Aorta (tissue), 5 donors: ENCODE measurements at regions not wholly inside any gene's neighbourhood (a gene's known extent, or its start where the extent isn't known, plus 50 kb on each side); places are given as distances from the start of the nearest gene placed in this dataset.

Source experiments
- ATAC-seq: fragments of 200-7000 bp; cut with Tn5 transposase; one replicate; pipeline ENCODE4 v1.9.1; 2022; ENCODE audit warnings: moderate library complexity; ENCODE audit not compliant: low FRiP score
- DNase-seq, 2 donors: peaks; one replicate each; pipeline ENCODE4 v3.0.0-alpha.2; 2020
- H3K27ac ChIP-seq, 2 donors: one replicate each; pipeline ENCODE4 v1.5.1; 2013; ENCODE audit warnings: low read length in 2 of 2, mild to moderate bottlenecking in 2 of 2, moderate library complexity in 2 of 2, control low read depth in 1 of 2, inconsistent platforms in 1 of 2, low read depth in 1 of 2
- H3K27me3 ChIP-seq, 2 donors: one replicate each; pipeline ENCODE4 v1.6.1; 2013; ENCODE audit warnings: control low read depth in 1 of 2, low read length in 1 of 2, mild to moderate bottlenecking in 1 of 2, moderate library complexity in 1 of 2; ENCODE audit not compliant: insufficient read depth in 2 of 2, control insufficient read depth in 1 of 2
- H3K36me3 ChIP-seq, 2 donors: one replicate each; pipeline ENCODE4 v1.6.1; 2013; ENCODE audit warnings: control low read depth in 1 of 2, low read length in 1 of 2, mild to moderate bottlenecking in 1 of 2; ENCODE audit not compliant: insufficient read depth in 2 of 2, control insufficient read depth in 1 of 2
- H3K4me1 ChIP-seq, 2 donors: one replicate each; pipeline ENCODE4 v1.6.1; 2013; ENCODE audit warnings: low read length in 2 of 2, control low read depth in 1 of 2, mild to moderate bottlenecking in 1 of 2, moderate library complexity in 1 of 2; ENCODE audit not compliant: insufficient read depth in 2 of 2, control insufficient read depth in 1 of 2
- H3K4me3 ChIP-seq, 2 donors: one replicate each; pipeline ENCODE4 v1.5.1; 2013; ENCODE audit warnings: low read length in 2 of 2, control low read depth in 1 of 2, mild to moderate bottlenecking in 1 of 2
- H3K9me3 ChIP-seq: one replicate; pipeline ENCODE4 v1.6.1; 2013; ENCODE audit warnings: mild to moderate bottlenecking, low read length; ENCODE audit not compliant: control insufficient read depth
- WGBS, 2 donors: extraction: QIAGEN DNeasy Blood & Tissue Kit; methylation state at CpG; one replicate each; pipeline ENCODE4 v1.1.7; 2013; 5-methylcytosine and 5-hydroxymethylcytosine counted together
- intact Hi-C, 2 donors: fragments of 100-400 bp; cut with DNase I; formaldehyde crosslinking; loops; one replicate each; pipeline versions ENCODE4 v1.14.2 to v1.15.0; 2022
- donor health status: healthy with polysubstance abuse.
- donor health status: Bipolar disorder and iron deficiency.
- donor health status: DM: no; HTN: no; CAD: no.
- donor health status: DM: no; HTN: no; CAD: no.
- donor health status: DM: yes; HTN: yes; CAD: no.

DNA sequence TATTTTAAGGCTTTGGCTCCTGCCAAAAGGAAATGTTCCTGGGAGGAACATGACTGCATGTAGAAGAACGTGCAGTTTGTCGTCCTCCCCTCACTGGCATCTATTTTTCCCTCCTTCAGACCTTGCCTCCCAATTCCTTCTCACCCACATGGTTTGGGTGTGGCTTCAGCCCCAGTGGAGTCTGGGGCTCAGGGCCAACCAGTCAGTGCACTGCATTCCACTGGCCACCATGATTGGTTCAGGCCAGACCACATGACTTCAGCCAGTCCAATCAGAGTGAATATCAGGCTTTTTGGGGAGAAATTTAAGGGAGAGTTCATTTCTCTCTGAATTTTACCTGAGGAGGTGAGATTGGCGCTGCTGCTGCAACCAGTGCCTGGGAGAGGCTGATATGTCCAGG lies 171.6 kb downstream of the ZIC5 start:
- 86% methylated on average over 3 of the region's 3 CpGs for WGBS, 2 donors

GRCh38 chr13:99798756-99799155 lies 172.8 kb downstream of the ZIC5 start:
- ATAC-seq (no peak), DNase-seq (no peak)
- no peak overlapping the region for H3K4me3 ChIP-seq
- H3K4me1 ChIP-seq = no peaks in the 10 kb centered on the region
- H3K27me3 ChIP-seq = no peaks in the 10 kb centered on the region
- no peaks in the 10 kb centered on the region for H3K36me3 ChIP-seq
- no peaks in the 10 kb centered on the region for H3K9me3 ChIP-seq
- intact Hi-C loops = no loop called here
- 51 to 52% methylated on average over 4 of the region's 4 CpGs for whole genome bisulfite sequencing, 2 donors
- H3K27ac ChIP-seq = no peak overlapping the region

More for the DNA sequence above, 171.6 kb downstream of the ZIC5 start:
- no peak for DNase-seq
- no peaks in the 10 kb centered on the region for H3K36me3 ChIP-seq
- intact Hi-C loops = no loop called here
- H3K4me3 ChIP-seq = no peak overlapping the region
- no peak overlapping the region for H3K27ac ChIP-seq
- H3K4me1 ChIP-seq = no peaks in the 10 kb centered on the region
- no peaks in the 10 kb centered on the region for H3K27me3 ChIP-seq
- ATAC-seq = no peak
- H3K9me3 ChIP-seq = no peaks in the 10 kb centered on the region

- Histone ChIP-seq H3K4me1 (no peaks in the 10 kb centered on the region), H3K27me3 (no peaks in the 10 kb centered on the region), H3K9me3 (no peaks in the 10 kb centered on the region), H3K27ac (no peak overlapping the region), H3K4me3 (no peak overlapping the region), H3K36me3 (no peaks in the 10 kb centered on the region)
- 27 to 38% methylated on average over 2 of the region's 2 CpGs for WGBS, 2 donors
- no peak for DNase-seq
- no peak for ATAC-seq
- intact Hi-C loops = no loop called here
These were observed 173.9 kb downstream of the ZIC5 start for GRCh38 chr13:99797691-99798090.

GRCh38 chr13:99796175-99796819 lies 175.3 kb downstream of the ZIC5 start:
- ATAC-seq (no peak), DNase-seq (no peak)
- H3K36me3 ChIP-seq = no peaks in the 10 kb centered on the region

GRCh38 chr13:99792079-99792921 lies 179.3 kb downstream of the ZIC5 start:
- no peak overlapping the region for H3K4me3 ChIP-seq
- DNase-seq (no peak), ATAC-seq (no peak)
- no peaks in the 10 kb centered on the region for H3K36me3 ChIP-seq
- intact Hi-C loops = no loop called here
- peaks cover 0 to 3% of the 10 kb centered on the region in 2 donors for H3K27me3 ChIP-seq
- no peaks in the 10 kb centered on the region for H3K9me3 ChIP-seq
- WGBS, 2 donors = 57 to 68% methylated on average over 10 of the region's 10 CpGs
- H3K4me1 ChIP-seq = no peaks in the 10 kb centered on the region
- no peak overlapping the region for H3K27ac ChIP-seq

More at GRCh38 chr13:99796175-99796819, 175.3 kb downstream of the ZIC5 start:
- H3K4me1 ChIP-seq = no peaks in the 10 kb centered on the region
- no peak overlapping the region for H3K27ac ChIP-seq
- H3K9me3 ChIP-seq = no peaks in the 10 kb centered on the region
- no peaks in the 10 kb centered on the region for H3K27me3 ChIP-seq
- intact Hi-C loops = no loop called here
- no peak overlapping the region for H3K4me3 ChIP-seq

- H3K4me3 ChIP-seq = no peak overlapping the region
- no peaks in the 10 kb centered on the region for H3K27me3 ChIP-seq
- H3K36me3 ChIP-seq = no peaks in the 10 kb centered on the region
- 94 to 95% methylated on average over 3 of the region's 3 CpGs for WGBS, 2 donors
- no peak for DNase-seq
- H3K9me3 ChIP-seq = no peaks in the 10 kb centered on the region
- no peaks in the 10 kb centered on the region for H3K4me1 ChIP-seq
- intact Hi-C loops = no loop called here
- ATAC-seq = no peak
- no peak overlapping the region for H3K27ac ChIP-seq
These were observed 188.9 kb downstream of the ZIC5 start for GRCh38 chr13:99782669-99783068.

GRCh38 chr13:99778500-99778899 lies 193.1 kb downstream of the ZIC5 start:
- Histone ChIP-seq H3K4me1 (no peaks in the 10 kb centered on the region), H3K27me3 (no peaks in the 10 kb centered on the region), H3K27ac (no peak overlapping the region), H3K4me3 (no peak overlapping the region), H3K36me3 (no peaks in the 10 kb centered on the region), H3K9me3 (no peaks in the 10 kb centered on the region)
- ATAC-seq = no peak
- intact Hi-C loops = no loop called here
- DNase-seq = no peak
- WGBS, 2 donors = 86 to 89% methylated on average over 2 of the region's 2 CpGs

- Histone ChIP-seq H3K9me3 (no peaks in the 10 kb centered on the region), H3K4me3 (no peak overlapping the region), H3K27me3 (no peaks in the 10 kb centered on the region), H3K4me1 (no peaks in the 10 kb centered on the region), H3K27ac (no peak overlapping the region), H3K36me3 (no peaks in the 10 kb centered on the region)
- 58% methylated on average over 3 of the region's 3 CpGs for WGBS, 2 donors
- DNase-seq = no peak
- intact Hi-C loops = no loop called here
- no peak for ATAC-seq
These were observed 193.7 kb downstream of the ZIC5 start for GRCh38 chr13:99777873-99778272.

DNA sequence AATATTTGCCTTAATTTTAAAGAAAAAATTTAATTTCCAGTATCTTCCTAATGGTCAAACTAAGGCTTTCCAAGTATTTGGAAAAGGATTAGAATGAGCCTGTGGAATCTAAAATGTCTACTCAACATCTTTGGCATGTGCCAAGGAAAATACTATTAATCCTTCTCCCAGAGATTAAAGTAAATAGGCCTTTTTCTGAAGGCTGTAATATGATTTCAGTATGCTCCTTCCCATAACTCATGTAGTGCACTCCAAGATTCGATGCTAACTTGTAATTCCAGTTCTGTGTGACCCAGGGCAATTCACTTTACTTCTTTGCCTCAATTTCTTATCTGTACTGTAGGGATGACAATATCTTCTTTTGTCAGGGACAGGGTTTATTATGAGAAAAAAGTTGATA lies 196.9 kb downstream of the ZIC5 start:
- no peaks in the 10 kb centered on the region for H3K4me1 ChIP-seq
- no peaks in the 10 kb centered on the region for H3K9me3 ChIP-seq
- 2 to 3% methylated on average over 1 of the region's 1 CpG for WGBS, 2 donors
- intact Hi-C loops = no loop called here
- H3K4me3 ChIP-seq = no peak overlapping the region
- H3K27ac ChIP-seq = no peak overlapping the region
- H3K36me3 ChIP-seq = no peaks in the 10 kb centered on the region
- H3K27me3 ChIP-seq = no peaks in the 10 kb centered on the region
- DNase-seq (no peak), ATAC-seq (no peak)
